ENCODE measurements at regions not wholly inside any gene's neighbourhood (a gene's known extent, or its start where the extent isn't known, plus 50 kb on each side); places are given as distances from the start of the nearest gene placed in this dataset.

- H3K4me3 ChIP-seq: no peak overlapping the region
- no peaks in the 10 kb centered on the region for H3K9me3 ChIP-seq
- H3K36me3 ChIP-seq: no peaks in the 10 kb centered on the region
- H3K4me1 ChIP-seq: no peaks in the 10 kb centered on the region
- TF ChIP-seq POLR2AphosphoS5 (IDR thresholded peaks at IDR 0.05): no peak
- no peak for TF ChIP-seq CTCF (IDR thresholded peaks at IDR 0.05)
- no peak for TF ChIP-seq POLR2A (IDR thresholded peaks at IDR 0.05)
- H3K27ac ChIP-seq: no peak overlapping the region
- intact Hi-C loops (cut with DNase I; ENCODE audit: low total_unique reads): no loop called here
- DNase-seq (ENCODE audit: low spot score in 2 of 2): no peak
- no peaks in the 10 kb centered on the region for H3K27me3 ChIP-seq
Observed at GRCh38 chr2:79368116-79368630, 144.7 kb upstream of the CTNNA2 start.

DNA sequence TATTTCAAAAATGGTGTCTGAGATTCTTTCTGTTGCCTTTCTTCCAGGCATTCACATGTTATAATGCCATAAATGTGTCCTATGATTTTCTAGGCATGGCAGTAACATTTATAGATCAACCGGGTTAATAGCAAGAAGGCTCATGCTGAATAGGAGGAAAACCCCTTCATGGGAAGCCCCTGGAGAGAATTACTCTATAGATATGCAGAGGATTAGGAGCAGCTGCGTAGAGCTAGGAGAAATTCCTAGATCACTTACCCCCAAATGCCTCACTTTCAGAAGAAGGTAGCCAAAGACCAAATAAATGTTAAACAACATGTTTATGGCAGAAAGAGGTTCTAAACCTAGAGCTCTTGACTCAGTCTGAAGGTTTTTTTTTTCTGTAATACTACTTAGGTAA, 153.4 kb upstream of the CTNNA2 start:
- no peak for DNase-seq (ENCODE audit: low spot score in 2 of 2)
- H3K27ac ChIP-seq: no peak overlapping the region
- H3K9me3 ChIP-seq: peaks cover 10 to 13% of the 10 kb centered on the region in 2 donors
- no peaks in the 10 kb centered on the region for H3K27me3 ChIP-seq
- no peak for TF ChIP-seq CTCF (IDR thresholded peaks at IDR 0.05)
- TF ChIP-seq POLR2AphosphoS5 (IDR thresholded peaks at IDR 0.05): no peak
- no peak for TF ChIP-seq POLR2A (IDR thresholded peaks at IDR 0.05)
- no peaks in the 10 kb centered on the region for H3K4me1 ChIP-seq
- no peak overlapping the region for H3K4me3 ChIP-seq
- no peaks in the 10 kb centered on the region for H3K36me3 ChIP-seq
- intact Hi-C loops (cut with DNase I; ENCODE audit: low total_unique reads): no loop called here

GRCh38 chr2:79355569-79355968, 157.3 kb upstream of the CTNNA2 start:
- no peak overlapping the region for H3K27ac ChIP-seq
- H3K36me3 ChIP-seq: no peaks in the 10 kb centered on the region
- DNase-seq (ENCODE audit: low spot score in 2 of 2): no peak
- no peak overlapping the region for H3K4me3 ChIP-seq
- intact Hi-C loops (cut with DNase I; ENCODE audit: low total_unique reads): no loop called here
- no peaks in the 10 kb centered on the region for H3K27me3 ChIP-seq
- H3K9me3 ChIP-seq: peaks cover 10 to 18% of the 10 kb centered on the region in 2 donors
- TF ChIP-seq POLR2A (IDR thresholded peaks at IDR 0.05): no peak
- H3K4me1 ChIP-seq: no peaks in the 10 kb centered on the region

DNA sequence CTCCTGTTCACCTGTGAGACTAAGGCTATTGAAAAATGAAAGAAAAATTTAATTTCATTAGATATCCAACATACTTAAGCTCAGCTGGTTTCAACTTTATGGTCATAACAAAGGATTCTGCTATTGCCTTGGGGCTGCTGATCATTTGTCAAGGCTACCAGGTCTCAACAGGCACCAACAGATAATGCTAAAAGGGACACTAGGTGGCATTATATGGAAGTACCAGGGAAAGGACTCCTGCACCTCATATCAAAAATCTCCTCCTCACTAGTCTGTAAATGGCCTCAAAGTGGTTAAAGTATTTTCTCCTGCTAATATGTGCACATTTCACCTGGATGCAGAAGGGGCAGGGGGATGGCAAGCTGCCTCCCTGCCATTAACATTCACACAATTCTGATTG, 167.9 kb upstream of the REG3A start:
- DNase-seq (ENCODE audit: low spot score in 2 of 2): no peak
- H3K27ac ChIP-seq: no peak overlapping the region
- H3K9me3 ChIP-seq: no peaks in the 10 kb centered on the region
- H3K27me3 ChIP-seq: no peaks in the 10 kb centered on the region
- H3K36me3 ChIP-seq: no peaks in the 10 kb centered on the region
- intact Hi-C loops (cut with DNase I; ENCODE audit: low total_unique reads): no loop called here
- H3K4me1 ChIP-seq: no peaks in the 10 kb centered on the region
- H3K4me3 ChIP-seq: no peak overlapping the region
- TF ChIP-seq CTCF (IDR thresholded peaks at IDR 0.05) (no peak), POLR2AphosphoS5 (IDR thresholded peaks at IDR 0.05) (no peak), POLR2A (IDR thresholded peaks at IDR 0.05) (no peak)

- no peak overlapping the region for H3K27ac ChIP-seq
- intact Hi-C loops (cut with DNase I; ENCODE audit: low total_unique reads): no loop called here
Observed at GRCh38 chr2:79320871-79321270, 161.3 kb upstream of the REG3A start.

GRCh38 chr2:79294994-79295393, 135.4 kb upstream of the REG3A start:
- no peaks in the 10 kb centered on the region for H3K27me3 ChIP-seq
- no peak for TF ChIP-seq POLR2AphosphoS5 (IDR thresholded peaks at IDR 0.05)
- TF ChIP-seq POLR2A (IDR thresholded peaks at IDR 0.05): no peak
- TF ChIP-seq CTCF (IDR thresholded peaks at IDR 0.05): no peak
- no peaks in the 10 kb centered on the region for H3K36me3 ChIP-seq
- no peak for DNase-seq (ENCODE audit: low spot score in 2 of 2)
- H3K4me3 ChIP-seq: no peak overlapping the region
- H3K27ac ChIP-seq: no peak overlapping the region
- intact Hi-C loops (cut with DNase I; ENCODE audit: low total_unique reads): no loop called here
- no peaks in the 10 kb centered on the region for H3K9me3 ChIP-seq
- no peaks in the 10 kb centered on the region for H3K4me1 ChIP-seq

More at GRCh38 chr2:79320871-79321270, 161.3 kb upstream of the REG3A start:
- no peak for TF ChIP-seq POLR2AphosphoS5 (IDR thresholded peaks at IDR 0.05)
- Histone ChIP-seq H3K4me3 (no peak overlapping the region), H3K27me3 (no peaks in the 10 kb centered on the region), H3K9me3 (no peaks in the 10 kb centered on the region), H3K36me3 (no peaks in the 10 kb centered on the region), H3K4me1 (no peaks in the 10 kb centered on the region)
- no peak for DNase-seq (ENCODE audit: low spot score in 2 of 2)
